CD14-positive monocyte (primary cell): ENCODE measurements at regions not wholly inside any gene's neighbourhood (a gene's known extent, or its start where the extent isn't known, plus 50 kb on each side); places are given as distances from the start of the nearest gene placed in this dataset.
A peak's percentile ranks its signal among the peaks of the same experiment; 100 is the strongest.

ENCODE experiments used
- DNase-seq, 3 donors: peaks; one replicate each; pipeline ENCODE4 v3.0.0-alpha.2; 2011 to 2022
- H2AFZ ChIP-seq: 2 replicates; pipeline ENCODE4 v1.6.0; 2012; ENCODE audit warnings: mild to moderate bottlenecking, low read depth, low read length, inconsistent platforms; ENCODE audit not compliant: insufficient read depth, poor library complexity, severe bottlenecking
- H3K27ac ChIP-seq, 2 donors: 1 replicate in 1 of 2; 2 replicates in 1 of 2; pipeline ENCODE4 v1.5.1; 2012 to 2013; ENCODE audit warnings: low read length in 2 of 2, control low read depth in 1 of 2, inconsistent platforms in 1 of 2, low read depth in 1 of 2, mild to moderate bottlenecking in 1 of 2
- H3K27me3 ChIP-seq, 2 donors: one replicate each; pipeline versions ENCODE4 v1.6.0 to v1.6.1; 2011 to 2013; ENCODE audit warnings: low read length in 2 of 2; ENCODE audit not compliant: control insufficient read depth in 2 of 2, insufficient read depth in 2 of 2
- H3K36me3 ChIP-seq, 2 donors: replicated peaks in 1 of 2; 1 replicate in 1 of 2; 2 replicates in 1 of 2; pipeline versions ENCODE4 v1.5.1 to v1.6.1; 2012 to 2013; ENCODE audit warnings: low read length in 2 of 2, control low read depth in 1 of 2, inconsistent platforms in 1 of 2, mild to moderate bottlenecking in 1 of 2; ENCODE audit not compliant: insufficient read depth in 2 of 2, control insufficient read depth in 1 of 2
- H3K4me1 ChIP-seq, 2 donors: 1 replicate in 1 of 2; 2 replicates in 1 of 2; pipeline versions ENCODE4 v1.5.1 to v1.6.1; 2012 to 2013; ENCODE audit warnings: low read length in 2 of 2, control low read depth in 1 of 2, inconsistent platforms in 1 of 2, mild to moderate bottlenecking in 1 of 2, moderate library complexity in 1 of 2; ENCODE audit not compliant: insufficient read depth in 2 of 2, control insufficient read depth in 1 of 2
- H3K4me2 ChIP-seq: replicated peaks from 2 replicates; pipeline ENCODE3; 2012; ENCODE audit warnings: low read length, moderate library complexity, mild to moderate bottlenecking; ENCODE audit not compliant: poor library complexity, severe bottlenecking; ENCODE audit errors: extremely low read depth
- H3K4me3 ChIP-seq, 3 experiments: fragments of 200-600 bp in 1 of 3; sonication (generic) in 1 of 3; replicated peaks in 1 of 3; 1 replicate in 2 of 3; 2 replicates in 1 of 3; pipeline ENCODE4 v1.5.1; 2011 to 2013; ENCODE audit warnings: low read length in 3 of 3, mild to moderate bottlenecking in 3 of 3, control low read depth in 2 of 3, low read depth in 2 of 3, inconsistent platforms in 1 of 3, moderate library complexity in 1 of 3
- H3K79me2 ChIP-seq: 2 replicates; pipeline ENCODE4 v1.6.0; 2012; ENCODE audit warnings: mild to moderate bottlenecking, control low read depth, inconsistent platforms, low read length, moderate library complexity; ENCODE audit not compliant: insufficient read depth
- H3K9ac ChIP-seq: 2 replicates; pipeline ENCODE4 v1.6.0; 2017; ENCODE audit warnings: low read length, mild to moderate bottlenecking; ENCODE audit not compliant: insufficient read depth, poor library complexity, severe bottlenecking
- H3K9me3 ChIP-seq, 2 donors: replicated peaks in 1 of 2; 1 replicate in 1 of 2; 2 replicates in 1 of 2; pipeline versions ENCODE4 v1.5.1 to v1.6.1; 2012 to 2013; ENCODE audit warnings: low read length in 2 of 2, control low read depth in 1 of 2; ENCODE audit not compliant: control insufficient read depth in 1 of 2, insufficient read depth in 1 of 2
- H4K20me1 ChIP-seq: 2 replicates; pipeline ENCODE4 v1.6.0; 2012; ENCODE audit warnings: mild to moderate bottlenecking, low read length, control low read depth, moderate library complexity; ENCODE audit not compliant: insufficient read depth
- H3K27ac Mint-ChIP-seq, 7 donors: one replicate each; pipeline ENCODE4 v1.8.0; 2020; ENCODE audit warnings: mild to moderate bottlenecking in 7 of 7, mixed read lengths in 7 of 7, moderate library complexity in 6 of 7, inconsistent platforms in 2 of 7
- H3K27me3 Mint-ChIP-seq, 3 donors: one replicate each; pipeline ENCODE4 v1.8.0; 2021 to 2022; ENCODE audit warnings: low read depth in 3 of 3, mild to moderate bottlenecking in 3 of 3, mixed read lengths in 3 of 3, moderate library complexity in 3 of 3, inconsistent platforms in 1 of 3
- H3K36me3 Mint-ChIP-seq, 2 donors: one replicate each; pipeline ENCODE4 v1.8.0; 2020; ENCODE audit warnings: mixed read lengths in 2 of 2, inconsistent platforms in 1 of 2, mild to moderate bottlenecking in 1 of 2
- H3K4me1 Mint-ChIP-seq: one replicate; pipeline ENCODE4 v1.8.0; 2020; ENCODE audit warnings: mild to moderate bottlenecking, mixed read lengths
- H3K4me3 Mint-ChIP-seq, 2 donors: one replicate each; pipeline ENCODE4 v1.8.0; 2020; ENCODE audit warnings: mild to moderate bottlenecking in 2 of 2, mixed read lengths in 2 of 2, moderate library complexity in 1 of 2
- H3K9me3 Mint-ChIP-seq, 7 donors: one replicate each; pipeline ENCODE4 v1.8.0; 2020 to 2022; ENCODE audit warnings: mixed read lengths in 7 of 7, mild to moderate bottlenecking in 6 of 7, moderate library complexity in 6 of 7, inconsistent platforms in 2 of 7
- WGBS: methylation state at CpG from one replicate; pipeline ENCODE4 v1.1.5; 2013; ENCODE audit warnings: missing lambda C conversion rate; ENCODE audit not compliant: insufficient coverage; 5-methylcytosine and 5-hydroxymethylcytosine counted together
- intact Hi-C, 2 donors: fragments of 100-400 bp; cut with micrococcal nuclease; formaldehyde crosslinking; loops; one replicate each; pipeline versions ENCODE4 v1.15.0 to v1.15.1; 2023
- TF ChIP-seq, protein P1 (sequence below): fragments of 200-600 bp; IDR thresholded peaks from one replicate; pipeline ENCODE4 v1.8.0; 2022; ENCODE audit warnings: antibody characterized with exemption, mild to moderate bottlenecking

DNA sequence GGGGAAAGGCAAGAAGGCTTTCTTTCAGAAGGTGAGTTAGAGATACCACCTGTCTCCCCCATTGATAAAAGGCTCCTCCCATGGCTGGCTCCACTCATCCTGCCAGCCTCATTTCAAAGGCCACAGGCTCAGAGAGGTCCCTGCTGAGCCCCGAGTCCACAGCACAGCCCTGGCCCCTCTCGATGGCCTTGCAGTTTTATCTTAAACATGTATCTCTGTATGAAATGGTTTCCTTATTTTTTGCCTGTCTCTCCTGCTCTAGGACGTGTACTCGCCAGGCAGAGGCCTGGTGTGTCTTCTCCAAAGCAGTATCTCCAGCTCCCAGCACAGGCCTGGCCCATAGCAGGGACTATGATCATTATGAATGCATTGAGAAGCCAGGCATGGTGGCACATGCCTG, 160.5 kb upstream of the NSMCE3 start:
- Histone ChIP-seq H4K20me1 (no peaks in the 10 kb centered on the region), H3K9me3 (peaks cover 5 to 8% of the 10 kb centered on the region in 2 donors), H2AFZ (no peak overlapping the region), H3K79me2 (no peaks in the 10 kb centered on the region), H3K4me3 (no peak overlapping the region), H3K4me2 (no peak overlapping the region), H3K27me3 (no peaks in the 10 kb centered on the region), H3K9ac (no peak overlapping the region), H3K27ac (no peak overlapping the region), H3K36me3 (no peaks in the 10 kb centered on the region), H3K4me1 (no peaks in the 10 kb centered on the region)
- intact Hi-C loops = no loop called here
- WGBS = 100% methylated on average over 4 of the region's 4 CpGs
- H3K36me3 Mint-ChIP-seq = no peaks in the 10 kb centered on the region
- H3K27ac Mint-ChIP-seq = peak overlapping the region in 1 of 7 donors; percentile 46
- peaks cover 2 to 24% (median 8%) of the 10 kb centered on the region in 7 donors for H3K9me3 Mint-ChIP-seq
- no peak for DNase-seq
- H3K4me3 Mint-ChIP-seq = no peak overlapping the region
- TF ChIP-seq, protein P1, sequence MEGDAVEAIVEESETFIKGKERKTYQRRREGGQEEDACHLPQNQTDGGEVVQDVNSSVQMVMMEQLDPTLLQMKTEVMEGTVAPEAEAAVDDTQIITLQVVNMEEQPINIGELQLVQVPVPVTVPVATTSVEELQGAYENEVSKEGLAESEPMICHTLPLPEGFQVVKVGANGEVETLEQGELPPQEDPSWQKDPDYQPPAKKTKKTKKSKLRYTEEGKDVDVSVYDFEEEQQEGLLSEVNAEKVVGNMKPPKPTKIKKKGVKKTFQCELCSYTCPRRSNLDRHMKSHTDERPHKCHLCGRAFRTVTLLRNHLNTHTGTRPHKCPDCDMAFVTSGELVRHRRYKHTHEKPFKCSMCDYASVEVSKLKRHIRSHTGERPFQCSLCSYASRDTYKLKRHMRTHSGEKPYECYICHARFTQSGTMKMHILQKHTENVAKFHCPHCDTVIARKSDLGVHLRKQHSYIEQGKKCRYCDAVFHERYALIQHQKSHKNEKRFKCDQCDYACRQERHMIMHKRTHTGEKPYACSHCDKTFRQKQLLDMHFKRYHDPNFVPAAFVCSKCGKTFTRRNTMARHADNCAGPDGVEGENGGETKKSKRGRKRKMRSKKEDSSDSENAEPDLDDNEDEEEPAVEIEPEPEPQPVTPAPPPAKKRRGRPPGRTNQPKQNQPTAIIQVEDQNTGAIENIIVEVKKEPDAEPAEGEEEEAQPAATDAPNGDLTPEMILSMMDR = no peak
- H3K27me3 Mint-ChIP-seq = peaks cover 0 to 5% (median 0%) of the 10 kb centered on the region in 3 donors
- H3K4me1 Mint-ChIP-seq = no peaks in the 10 kb centered on the region

DNA sequence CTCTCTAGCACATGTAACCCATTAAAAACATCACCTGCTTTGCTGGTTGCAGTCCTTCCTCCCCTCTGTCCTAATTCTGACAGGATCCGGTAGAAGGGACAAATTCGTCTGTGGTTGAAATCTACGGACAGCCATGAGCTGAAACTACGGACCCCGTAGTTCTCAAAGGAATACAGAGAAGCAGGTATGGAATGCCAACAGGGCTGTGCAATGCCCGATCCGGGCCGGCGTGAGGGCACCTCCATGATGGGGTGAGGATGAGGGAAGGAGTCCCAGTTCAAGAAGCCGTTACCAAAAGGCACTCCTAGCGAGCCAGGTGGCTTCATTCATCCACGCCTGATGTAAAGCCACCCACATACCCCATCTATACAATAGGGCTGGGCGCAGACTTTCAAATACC, 160.0 kb upstream of the NSMCE3 start:
- TF ChIP-seq, protein P1 = no peak
- DNase-seq = no peak
- intact Hi-C loops = no loop called here
- peaks cover 7 to 10% of the 10 kb centered on the region in 2 donors for H3K9me3 ChIP-seq
- no peak overlapping the region for H3K4me2 ChIP-seq
- no peak overlapping the region for H3K27ac ChIP-seq
- H3K36me3 ChIP-seq = no peaks in the 10 kb centered on the region
- no peaks in the 10 kb centered on the region for H3K4me1 ChIP-seq
- no peaks in the 10 kb centered on the region for H3K27me3 ChIP-seq
- no peak overlapping the region for H2AFZ ChIP-seq
- H3K9ac ChIP-seq = no peak overlapping the region
- no peaks in the 10 kb centered on the region for H3K79me2 ChIP-seq
- Mint-ChIP-seq H3K27ac (no peak overlapping the region), H3K4me3 (no peak overlapping the region), H3K27me3 (peaks cover 0 to 7% (median 0%) of the 10 kb centered on the region in 3 donors), H3K9me3 (peaks cover 2 to 25% (median 9%) of the 10 kb centered on the region in 7 donors), H3K4me1 (no peaks in the 10 kb centered on the region), H3K36me3 (no peaks in the 10 kb centered on the region)
- H4K20me1 ChIP-seq = no peaks in the 10 kb centered on the region
- whole genome bisulfite sequencing = 100% methylated on average over 3 of the region's 13 CpGs
- no peak overlapping the region for H3K4me3 ChIP-seq
